OCI-LY7 (cell line): ENCODE measurements at regions not wholly inside any gene's neighbourhood (a gene's known extent, or its start where the extent isn't known, plus 50 kb on each side); places are given as distances from the start of the nearest gene placed in this dataset.
"Not testable (repeated sequence)": the region's sequence is repeated elsewhere in the genome, so short reads cannot be mapped to it uniquely, and the experiment has no call there.

ENCODE experiments used
- BruUV-seq: library from RNA; stranded (reverse); fragments of 400-500 nt; replicated peaks from 2 replicates; lab custom pipeline; 2021; lab: Mats Ljungman, UMichigan
- CTCF ChIA-PET: fragments of 300-600 bp; sonication (Branson Sonifier 250); formaldehyde crosslinking; loops from one replicate; lab custom pipeline; 2022; ENCODE audit warnings: antibody characterized with exemption; ENCODE audit not compliant: unreplicated experiment; lab: Charles Lee
- POLR2A ChIA-PET: fragments of 300-600 bp; sonication (Branson Sonifier 250); formaldehyde crosslinking; loops from one replicate; lab custom pipeline; 2022; ENCODE audit warnings: antibody characterized with exemption; lab: Charles Lee
- DNase-seq: peaks from one replicate; pipeline ENCODE4 v3.0.0-alpha.2; 2015; ENCODE audit warnings: low spot score
- H2AFZ ChIP-seq: fragments of 200-600 bp; sonication (generic), shearing (Covaris generic); 2 replicates; pipeline ENCODE4 v1.6.1; 2014; ENCODE audit warnings: mild to moderate bottlenecking, antibody characterized with exemption, low read length, moderate library complexity
- H3K27ac ChIP-seq: fragments of 200-600 bp; sonication (generic); 2 replicates; pipeline ENCODE4 v1.5.1; 2014; ENCODE audit warnings: mixed run types, low read depth, mild to moderate bottlenecking, moderate library complexity, low read length, inconsistent platforms; ENCODE audit not compliant: poor library complexity, severe bottlenecking
- H3K36me3 ChIP-seq: fragments of 200-600 bp; sonication (generic); 2 replicates; pipeline ENCODE4 v1.6.1; 2014; ENCODE audit warnings: mild to moderate bottlenecking, antibody characterized with exemption, low read length, moderate library complexity, mixed read lengths; ENCODE audit not compliant: insufficient read depth
- H3K4me1 ChIP-seq: fragments of 200-600 bp; sonication (generic); 2 replicates; pipeline ENCODE4 v1.5.1; 2014; ENCODE audit warnings: mild to moderate bottlenecking, low read length; ENCODE audit not compliant: insufficient read depth, poor library complexity, severe bottlenecking
- H3K4me2 ChIP-seq: fragments of 200-600 bp; sonication (generic); 2 replicates; pipeline ENCODE4 v1.6.1; 2014; ENCODE audit warnings: mild to moderate bottlenecking, low read length
- H3K4me3 ChIP-seq: fragments of 200-600 bp; sonication (generic); 2 replicates; pipeline ENCODE4 v1.5.1; 2014; ENCODE audit warnings: mild to moderate bottlenecking, low read depth, low read length; ENCODE audit not compliant: poor library complexity, severe bottlenecking
- H3K79me2 ChIP-seq: fragments of 200-600 bp; sonication (generic); 2 replicates; pipeline ENCODE4 v1.6.1; 2016; ENCODE audit warnings: low read depth, mild to moderate bottlenecking, low read length, moderate library complexity, mixed read lengths; ENCODE audit not compliant: insufficient read depth
- H3K9me2 ChIP-seq: fragments of 200-600 bp; sonication (generic); 2 replicates; pipeline ENCODE4 v1.6.1; 2016; ENCODE audit warnings: mild to moderate bottlenecking, low read length, mixed read lengths; ENCODE audit not compliant: insufficient read depth
- H3K9me3 ChIP-seq: fragments of 200-600 bp; sonication (generic); 2 replicates; pipeline ENCODE4 v1.6.1; 2014; ENCODE audit warnings: mild to moderate bottlenecking, mixed run types, low read length, mixed read lengths
- H4K20me1 ChIP-seq: fragments of 200-600 bp; sonication (generic); 2 replicates; pipeline ENCODE4 v1.6.1; 2014; ENCODE audit warnings: mild to moderate bottlenecking, antibody characterized with exemption, low read length, moderate library complexity, mixed read lengths; ENCODE audit not compliant: insufficient read depth
- EZH2phosphoT487 ChIP-seq: fragments of 200-600 bp; sonication (generic); IDR thresholded peaks from 2 replicates; pipeline ENCODE4 v1.6.1; 2018; ENCODE audit warnings: low read depth, borderline replicate concordance, mild to moderate bottlenecking, mixed run types, antibody characterized with exemption, low read length, moderate library complexity, mixed read lengths
- intact Hi-C: fragments of 100-400 bp; cut with micrococcal nuclease; formaldehyde crosslinking; loops from one replicate; pipeline ENCODE4 v1.10.0; 2022; ENCODE audit not compliant: unreplicated experiment
- TF ChIP-seq, protein P1 (sequence below): fragments of 200-600 bp; sonication (generic); conservative IDR thresholded peaks from 2 replicates; pipeline ENCODE4 v1.5.1; 2014; ENCODE audit warnings: mild to moderate bottlenecking, antibody characterized with exemption, low read length, moderate library complexity, mixed read lengths

DNA sequence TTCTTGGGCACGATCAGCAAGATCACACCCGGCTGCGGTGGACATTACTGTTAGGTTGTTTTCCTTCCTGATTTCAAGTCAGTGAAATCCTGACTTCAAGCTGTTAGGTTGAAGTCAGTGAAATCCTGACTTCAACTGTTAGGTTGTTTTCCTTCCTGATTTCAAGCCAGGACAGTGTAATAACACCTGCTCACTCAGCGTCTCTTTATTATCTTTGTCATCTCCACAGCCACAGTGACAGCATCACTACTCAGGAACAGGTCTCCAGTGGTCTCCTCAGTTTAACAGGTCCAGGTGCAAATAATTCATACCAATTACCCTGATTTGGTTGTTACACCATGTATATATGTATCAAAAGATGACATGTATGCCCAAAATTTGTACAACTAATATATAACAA lies 208.1 kb upstream of the REG3G start:
- H3K36me3 ChIP-seq = no peaks in the 10 kb centered on the region
- intact Hi-C loops = no loop called here
- DNase-seq = no peak
- POLR2A ChIA-PET = interaction anchor here (0.6 kb wide), 1 partner anchor 1035 kb away, joined by 3 read pairs; no protein-coding TSS in a partner anchor
- H3K4me1 ChIP-seq = no peaks in the 10 kb centered on the region
- no peaks in the 10 kb centered on the region for H4K20me1 ChIP-seq
- CTCF ChIA-PET = no interaction called here
- no peak overlapping the region for H2AFZ ChIP-seq
- no peak overlapping the region for H3K27ac ChIP-seq
- H3K4me2 ChIP-seq = no peak overlapping the region
- no TSS peak for BruUV-seq
- no peak for TF ChIP-seq EZH2phosphoT487
- no peaks in the 10 kb centered on the region for H3K9me3 ChIP-seq
- H3K79me2 ChIP-seq = no peaks in the 10 kb centered on the region
- no peaks in the 10 kb centered on the region for H3K9me2 ChIP-seq
- H3K4me3 ChIP-seq = no peak overlapping the region

DNA sequence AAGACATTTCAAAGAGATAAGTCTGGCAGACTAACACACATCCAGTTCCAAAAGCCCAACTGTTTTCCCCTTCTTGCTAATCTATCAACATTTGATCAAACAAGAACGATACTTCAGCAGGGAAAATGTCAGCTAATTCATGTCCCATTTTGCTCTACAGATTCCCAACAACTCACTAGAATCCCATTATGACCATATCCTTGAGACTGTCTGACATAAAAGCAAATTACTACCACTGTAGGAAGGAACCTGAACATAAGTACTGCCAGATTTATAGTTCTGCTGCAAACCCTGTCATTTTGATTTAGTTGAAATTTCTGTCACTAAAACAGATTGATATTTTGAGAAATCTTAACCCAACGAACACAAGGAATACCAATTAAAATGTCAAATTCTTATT lies 193.0 kb upstream of the REG3G start:
- intact Hi-C loops = no loop called here
- no peak overlapping the region for H2AFZ ChIP-seq
- H3K4me1 ChIP-seq = no peaks in the 10 kb centered on the region
- no TSS peak for BruUV-seq
- H3K9me3 ChIP-seq = no peaks in the 10 kb centered on the region
- no peak overlapping the region for H3K27ac ChIP-seq
- H4K20me1 ChIP-seq = no peaks in the 10 kb centered on the region
- no peaks in the 10 kb centered on the region for H3K79me2 ChIP-seq
- H3K4me2 ChIP-seq = no peak overlapping the region
- H3K4me3 ChIP-seq = no peak overlapping the region
- H3K9me2 ChIP-seq = no peaks in the 10 kb centered on the region
- no peaks in the 10 kb centered on the region for H3K36me3 ChIP-seq
- TF ChIP-seq, protein P1, sequence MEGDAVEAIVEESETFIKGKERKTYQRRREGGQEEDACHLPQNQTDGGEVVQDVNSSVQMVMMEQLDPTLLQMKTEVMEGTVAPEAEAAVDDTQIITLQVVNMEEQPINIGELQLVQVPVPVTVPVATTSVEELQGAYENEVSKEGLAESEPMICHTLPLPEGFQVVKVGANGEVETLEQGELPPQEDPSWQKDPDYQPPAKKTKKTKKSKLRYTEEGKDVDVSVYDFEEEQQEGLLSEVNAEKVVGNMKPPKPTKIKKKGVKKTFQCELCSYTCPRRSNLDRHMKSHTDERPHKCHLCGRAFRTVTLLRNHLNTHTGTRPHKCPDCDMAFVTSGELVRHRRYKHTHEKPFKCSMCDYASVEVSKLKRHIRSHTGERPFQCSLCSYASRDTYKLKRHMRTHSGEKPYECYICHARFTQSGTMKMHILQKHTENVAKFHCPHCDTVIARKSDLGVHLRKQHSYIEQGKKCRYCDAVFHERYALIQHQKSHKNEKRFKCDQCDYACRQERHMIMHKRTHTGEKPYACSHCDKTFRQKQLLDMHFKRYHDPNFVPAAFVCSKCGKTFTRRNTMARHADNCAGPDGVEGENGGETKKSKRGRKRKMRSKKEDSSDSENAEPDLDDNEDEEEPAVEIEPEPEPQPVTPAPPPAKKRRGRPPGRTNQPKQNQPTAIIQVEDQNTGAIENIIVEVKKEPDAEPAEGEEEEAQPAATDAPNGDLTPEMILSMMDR = no peak
- no peak for TF ChIP-seq EZH2phosphoT487
- DNase-seq = no peak
- POLR2A ChIA-PET = no interaction called here
- CTCF ChIA-PET = no interaction called here

DNA sequence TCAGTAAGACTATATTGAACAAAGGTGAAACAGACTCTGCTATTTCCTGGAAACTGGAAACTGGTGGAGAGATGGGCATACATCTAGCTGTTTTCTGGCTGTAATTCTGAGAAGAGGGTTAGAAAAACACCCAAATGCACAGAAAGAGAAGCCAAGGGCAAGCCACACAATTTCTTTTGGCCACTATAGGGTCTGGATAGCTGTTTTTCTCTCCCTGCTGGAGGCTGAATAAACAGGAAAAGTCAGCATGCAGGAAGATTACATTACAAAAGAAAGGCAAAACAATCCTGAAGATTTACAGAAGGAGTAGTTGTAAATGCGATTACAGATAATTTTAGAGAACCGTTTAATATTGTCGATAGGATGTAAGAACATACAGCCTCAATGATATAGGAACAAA lies 186.2 kb upstream of the REG3G start:
- Histone ChIP-seq H3K9me2 (no peaks in the 10 kb centered on the region), H4K20me1 (no peaks in the 10 kb centered on the region), H3K4me3 (no peak overlapping the region), H2AFZ (no peak overlapping the region), H3K27ac (no peak overlapping the region), H3K36me3 (no peaks in the 10 kb centered on the region), H3K79me2 (no peaks in the 10 kb centered on the region), H3K9me3 (no peaks in the 10 kb centered on the region), H3K4me1 (no peaks in the 10 kb centered on the region), H3K4me2 (no peak overlapping the region)
- CTCF ChIA-PET = no interaction called here
- POLR2A ChIA-PET = no interaction called here
- TF ChIP-seq, protein P1 = no peak
- TF ChIP-seq EZH2phosphoT487 = no peak
- no peak for DNase-seq
- intact Hi-C loops = no loop called here
- no TSS peak for BruUV-seq

DNA sequence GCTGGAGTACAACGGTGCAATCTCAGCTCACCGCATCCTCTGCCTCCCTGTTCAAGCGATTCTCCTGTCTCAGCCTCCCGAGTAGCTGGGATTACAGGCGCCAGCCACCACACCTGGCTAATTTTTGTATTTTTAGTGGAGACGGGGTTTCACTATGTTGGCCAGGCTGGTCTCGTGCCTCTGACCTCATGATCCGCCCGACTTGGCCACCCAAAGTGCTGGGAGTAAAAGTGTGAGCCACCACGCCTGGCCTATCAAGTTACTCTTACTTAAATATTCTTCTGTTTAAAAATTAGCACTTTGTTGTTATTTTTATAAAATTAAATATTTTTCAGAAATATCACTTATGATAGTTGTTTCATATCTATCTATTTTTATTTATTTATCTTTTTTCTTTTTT lies 185.2 kb upstream of the REG3G start:
- H3K4me3 ChIP-seq, H3K9me2 ChIP-seq, H3K4me2 ChIP-seq, H3K4me1 ChIP-seq, H2AFZ ChIP-seq, CTCF ChIA-PET, H3K79me2 ChIP-seq, H3K9me3 ChIP-seq, POLR2A ChIA-PET, H4K20me1 ChIP-seq, DNase-seq, BruUV-seq, H3K36me3 ChIP-seq, intact Hi-C loops, H3K27ac ChIP-seq: not testable (repeated sequence)
